ENCODE measurements at regions not wholly inside any gene's neighbourhood (a gene's known extent, or its start where the extent isn't known, plus 50 kb on each side); places are given as distances from the start of the nearest gene placed in this dataset.

GRCh38 chr7:67589183-67589582 lies 592.5 kb downstream of the TYW1 start:
- TF ChIP-seq POLR2A (IDR thresholded peaks at IDR 0.05) (no peak), CTCF (IDR thresholded peaks at IDR 0.05) (no peak)
